ENCODE measurements at regions not wholly inside any gene's neighbourhood (a gene's known extent, or its start where the extent isn't known, plus 50 kb on each side); places are given as distances from the start of the nearest gene placed in this dataset.
A peak's percentile ranks its signal among the peaks of the same experiment; 100 is the strongest.

- Histone ChIP-seq H3K36me3 (ENCODE audit: control insufficient read depth, insufficient read depth, low read length) (no peaks in the 10 kb centered on the region), H3K9me3 (ENCODE audit: control insufficient read depth, insufficient read depth, low read depth, low read length) (no peaks in the 10 kb centered on the region), H3K9ac (ENCODE audit: low read length) (no peak overlapping the region), H3K4me1 (ENCODE audit: control insufficient read depth, insufficient read depth, low read length) (no peaks in the 10 kb centered on the region), H3K27me3 (ENCODE audit: control insufficient read depth, insufficient read depth, low read length) (no peaks in the 10 kb centered on the region; the same call in 1 of the 2 replicates), H3K27ac (ENCODE audit: low read depth, low read length) (no peak overlapping the region), H3K4me3 (ENCODE audit: low read depth, low read length) (no peak overlapping the region)
Measured at GRCh38 chrX:137483554-137483953, 82.4 kb upstream of the ZIC3 start.

GRCh38 chrX:137482136-137482535 is 83.8 kb upstream of the ZIC3 start:
- no peaks in the 10 kb centered on the region for H3K9me3 ChIP-seq (ENCODE audit: control insufficient read depth, insufficient read depth, low read depth, low read length)
- no peak overlapping the region for H3K9ac ChIP-seq (ENCODE audit: low read length)
- no peaks in the 10 kb centered on the region for H3K4me1 ChIP-seq (ENCODE audit: control insufficient read depth, insufficient read depth, low read length)
- H3K4me3 ChIP-seq (ENCODE audit: low read depth, low read length) = no peak overlapping the region
- H3K27ac ChIP-seq (ENCODE audit: low read depth, low read length) = no peak overlapping the region
- H3K36me3 ChIP-seq (ENCODE audit: control insufficient read depth, insufficient read depth, low read length) = no peaks in the 10 kb centered on the region
- H3K27me3 ChIP-seq (ENCODE audit: control insufficient read depth, insufficient read depth, low read length) = no peaks in the 10 kb centered on the region; the same call in 1 of the 2 replicates

GRCh38 chrX:137479386-137479785 is 86.5 kb upstream of the ZIC3 start:
- Histone ChIP-seq H3K9ac (ENCODE audit: low read length) (no peak overlapping the region), H3K4me3 (ENCODE audit: low read depth, low read length) (no peak overlapping the region), H3K36me3 (ENCODE audit: control insufficient read depth, insufficient read depth, low read length) (no peaks in the 10 kb centered on the region), H3K27ac (ENCODE audit: low read depth, low read length) (no peak overlapping the region), H3K4me1 (ENCODE audit: control insufficient read depth, insufficient read depth, low read length) (no peaks in the 10 kb centered on the region), H3K27me3 (ENCODE audit: control insufficient read depth, insufficient read depth, low read length) (peaks cover 14% of the 10 kb centered on the region; the same call in 1 of the 2 replicates), H3K9me3 (ENCODE audit: control insufficient read depth, insufficient read depth, low read depth, low read length) (no peaks in the 10 kb centered on the region)

GRCh38 chrX:137441711-137442110 is 124.2 kb upstream of the ZIC3 start:
- H3K4me3 ChIP-seq (ENCODE audit: low read depth, low read length) = no peak overlapping the region
- no peak overlapping the region for H3K9ac ChIP-seq (ENCODE audit: low read length)
- no peaks in the 10 kb centered on the region for H3K36me3 ChIP-seq (ENCODE audit: control insufficient read depth, insufficient read depth, low read length)
- no peaks in the 10 kb centered on the region for H3K9me3 ChIP-seq (ENCODE audit: control insufficient read depth, insufficient read depth, low read depth, low read length)
- no peaks in the 10 kb centered on the region; the same call in 1 of the 2 replicates for H3K27me3 ChIP-seq (ENCODE audit: control insufficient read depth, insufficient read depth, low read length)
- H3K4me1 ChIP-seq (ENCODE audit: control insufficient read depth, insufficient read depth, low read length) = no peaks in the 10 kb centered on the region
- H3K27ac ChIP-seq (ENCODE audit: low read depth, low read length) = no peak overlapping the region

GRCh38 chrX:137432609-137433008 is 133.3 kb upstream of the ZIC3 start:
- peaks cover 38% of the 10 kb centered on the region for H3K4me1 ChIP-seq (ENCODE audit: control insufficient read depth, insufficient read depth, low read length)
- no peak overlapping the region for H3K9ac ChIP-seq (ENCODE audit: low read length)
- H3K27ac ChIP-seq (ENCODE audit: low read depth, low read length) = no peak overlapping the region; the same call in 1 of the 2 replicates
- no peak overlapping the region; the same call in 1 of the 2 replicates for H3K4me3 ChIP-seq (ENCODE audit: low read depth, low read length)
- H3K36me3 ChIP-seq (ENCODE audit: control insufficient read depth, insufficient read depth, low read length) = no peaks in the 10 kb centered on the region
- H3K27me3 ChIP-seq (ENCODE audit: control insufficient read depth, insufficient read depth, low read length) = peaks cover 31% of the 10 kb centered on the region
- H3K9me3 ChIP-seq (ENCODE audit: control insufficient read depth, insufficient read depth, low read depth, low read length) = no peaks in the 10 kb centered on the region; the same call in 1 of the 2 replicates

- Histone ChIP-seq H3K9me3 (ENCODE audit: control insufficient read depth, insufficient read depth, low read depth, low read length) (no peaks in the 10 kb centered on the region; the same call in 1 of the 2 replicates), H3K4me1 (ENCODE audit: control insufficient read depth, insufficient read depth, low read length) (peaks cover 41% of the 10 kb centered on the region), H3K27ac (ENCODE audit: low read depth, low read length) (no peak overlapping the region; the same call in 1 of the 2 replicates), H3K4me3 (ENCODE audit: low read depth, low read length) (no peak overlapping the region; the same call in 1 of the 2 replicates), H3K27me3 (ENCODE audit: control insufficient read depth, insufficient read depth, low read length) (peaks cover 38% of the 10 kb centered on the region), H3K9ac (ENCODE audit: low read length) (peak overlapping the region; percentile 18), H3K36me3 (ENCODE audit: control insufficient read depth, insufficient read depth, low read length) (no peaks in the 10 kb centered on the region)
Measured at GRCh38 chrX:137431693-137432488, 134.0 kb upstream of the ZIC3 start.

- Histone ChIP-seq H3K4me1 (ENCODE audit: control insufficient read depth, insufficient read depth, low read length) (peaks cover 43% of the 10 kb centered on the region), H3K36me3 (ENCODE audit: control insufficient read depth, insufficient read depth, low read length) (no peaks in the 10 kb centered on the region), H3K27me3 (ENCODE audit: control insufficient read depth, insufficient read depth, low read length) (peaks cover 47% of the 10 kb centered on the region), H3K4me3 (ENCODE audit: low read depth, low read length) (peak overlapping the region; percentile 49; the same call in 1 of the 2 replicates), H3K27ac (ENCODE audit: low read depth, low read length) (peak overlapping the region; percentile 42; the same call in 1 of the 2 replicates), H3K9me3 (ENCODE audit: control insufficient read depth, insufficient read depth, low read depth, low read length) (no peaks in the 10 kb centered on the region; the same call in 1 of the 2 replicates), H3K9ac (ENCODE audit: low read length) (peak overlapping the region; percentile 53)
Measured at GRCh38 chrX:137430984-137431475, 134.9 kb upstream of the ZIC3 start.

GRCh38 chrX:137430301-137430700 is 135.6 kb upstream of the ZIC3 start:
- peak overlapping the region; percentile 55 for H3K9ac ChIP-seq (ENCODE audit: low read length)
- no peak overlapping the region for H3K27ac ChIP-seq (ENCODE audit: low read depth, low read length)
- peaks cover 54% of the 10 kb centered on the region for H3K27me3 ChIP-seq (ENCODE audit: control insufficient read depth, insufficient read depth, low read length)
- H3K4me3 ChIP-seq (ENCODE audit: low read depth, low read length) = peak overlapping the region; percentile 63
- no peaks in the 10 kb centered on the region; the same call in 1 of the 2 replicates for H3K9me3 ChIP-seq (ENCODE audit: control insufficient read depth, insufficient read depth, low read depth, low read length)
- no peaks in the 10 kb centered on the region for H3K36me3 ChIP-seq (ENCODE audit: control insufficient read depth, insufficient read depth, low read length)
- H3K4me1 ChIP-seq (ENCODE audit: control insufficient read depth, insufficient read depth, low read length) = peaks cover 50% of the 10 kb centered on the region

- H3K9me3 ChIP-seq (ENCODE audit: control insufficient read depth, insufficient read depth, low read depth, low read length) = no peaks in the 10 kb centered on the region
- H3K4me3 ChIP-seq (ENCODE audit: low read depth, low read length) = peak overlapping the region; percentile 63
- H3K27me3 ChIP-seq (ENCODE audit: control insufficient read depth, insufficient read depth, low read length) = peaks cover 64% of the 10 kb centered on the region
- no peak overlapping the region; the same call in 1 of the 2 replicates for H3K27ac ChIP-seq (ENCODE audit: low read depth, low read length)
- no peaks in the 10 kb centered on the region for H3K36me3 ChIP-seq (ENCODE audit: control insufficient read depth, insufficient read depth, low read length)
- H3K4me1 ChIP-seq (ENCODE audit: control insufficient read depth, insufficient read depth, low read length) = peaks cover 56% of the 10 kb centered on the region
- H3K9ac ChIP-seq (ENCODE audit: low read length) = peak overlapping the region; percentile 80
Measured at GRCh38 chrX:137428766-137429591, 136.9 kb upstream of the ZIC3 start.

- Histone ChIP-seq H3K9ac (ENCODE audit: low read length) (peak overlapping the region; percentile 80), H3K36me3 (ENCODE audit: control insufficient read depth, insufficient read depth, low read length) (no peaks in the 10 kb centered on the region), H3K4me1 (ENCODE audit: control insufficient read depth, insufficient read depth, low read length) (peaks cover 57% of the 10 kb centered on the region), H3K27me3 (ENCODE audit: control insufficient read depth, insufficient read depth, low read length) (peaks cover 71% of the 10 kb centered on the region), H3K9me3 (ENCODE audit: control insufficient read depth, insufficient read depth, low read depth, low read length) (no peaks in the 10 kb centered on the region), H3K4me3 (ENCODE audit: low read depth, low read length) (peak overlapping the region; percentile 63), H3K27ac (ENCODE audit: low read depth, low read length) (no peak overlapping the region; the same call in 1 of the 2 replicates)
Measured at GRCh38 chrX:137428221-137428661, 137.7 kb upstream of the ZIC3 start.
